ENCODE measurements at regions not wholly inside any gene's neighbourhood (a gene's known extent, or its start where the extent isn't known, plus 50 kb on each side); places are given as distances from the start of the nearest gene placed in this dataset.

GRCh38 chr12:23096321-23096720, 471.4 kb downstream of the ETNK1 start:
- H3K4me3 ChIP-seq (ENCODE audit: control extremely low read depth in 1 of 5, extremely low read depth in 1 of 5, insufficient read depth in 1 of 5, low read depth in 2 of 5, low read length in 4 of 5), result no peak overlapping the region
- POLR2A ChIA-PET, result no interaction called here
- Mint-ChIP-seq H3K27me3 (peaks cover 5% of the 10 kb centered on the region), H3K4me1 (no peaks in the 10 kb centered on the region), H3K9me3 (ENCODE audit: insufficient read depth) (no peaks in the 10 kb centered on the region), H3K4me3 (no peak overlapping the region), H3K27ac (no peak overlapping the region)
- no peaks in the 10 kb centered on the region for H3K4me1 ChIP-seq (ENCODE audit: control insufficient read depth in 2 of 2, insufficient read depth in 2 of 2, low read length in 2 of 2)
- H3K9ac ChIP-seq (ENCODE audit: low read length), result no peak overlapping the region
- no peaks in the 10 kb centered on the region for H3K79me2 ChIP-seq (ENCODE audit: control insufficient read depth, insufficient read depth, low read length)
- H3K27me3 ChIP-seq (replicated peaks in 1 of 4; ENCODE audit: control extremely low read depth in 1 of 4, control insufficient read depth in 3 of 4, insufficient read depth in 4 of 4, low read length in 3 of 4), result no peaks in the 10 kb centered on the region
- H4K20me1 ChIP-seq (ENCODE audit: control insufficient read depth, insufficient read depth, low read length, poor library complexity, severe bottlenecking), result no peaks in the 10 kb centered on the region
- H3K27ac ChIP-seq (ENCODE audit: low read length in 2 of 2), result no peak overlapping the region
- TF ChIP-seq EZH2 (IDR thresholded peaks at IDR 0.05; ENCODE audit: borderline replicate concordance, insufficient read depth, low read depth, low read length, poor library complexity, severe bottlenecking), result no peak
- TF ChIP-seq, protein P1, sequence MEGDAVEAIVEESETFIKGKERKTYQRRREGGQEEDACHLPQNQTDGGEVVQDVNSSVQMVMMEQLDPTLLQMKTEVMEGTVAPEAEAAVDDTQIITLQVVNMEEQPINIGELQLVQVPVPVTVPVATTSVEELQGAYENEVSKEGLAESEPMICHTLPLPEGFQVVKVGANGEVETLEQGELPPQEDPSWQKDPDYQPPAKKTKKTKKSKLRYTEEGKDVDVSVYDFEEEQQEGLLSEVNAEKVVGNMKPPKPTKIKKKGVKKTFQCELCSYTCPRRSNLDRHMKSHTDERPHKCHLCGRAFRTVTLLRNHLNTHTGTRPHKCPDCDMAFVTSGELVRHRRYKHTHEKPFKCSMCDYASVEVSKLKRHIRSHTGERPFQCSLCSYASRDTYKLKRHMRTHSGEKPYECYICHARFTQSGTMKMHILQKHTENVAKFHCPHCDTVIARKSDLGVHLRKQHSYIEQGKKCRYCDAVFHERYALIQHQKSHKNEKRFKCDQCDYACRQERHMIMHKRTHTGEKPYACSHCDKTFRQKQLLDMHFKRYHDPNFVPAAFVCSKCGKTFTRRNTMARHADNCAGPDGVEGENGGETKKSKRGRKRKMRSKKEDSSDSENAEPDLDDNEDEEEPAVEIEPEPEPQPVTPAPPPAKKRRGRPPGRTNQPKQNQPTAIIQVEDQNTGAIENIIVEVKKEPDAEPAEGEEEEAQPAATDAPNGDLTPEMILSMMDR (IDR thresholded peaks at IDR 0.05), result no peak
- no CpG with 5 or more reads among the region's 1 CpG for WGBS (ENCODE audit: insufficient coverage)
- H3K9me3 ChIP-seq (ENCODE audit: control extremely low read depth in 1 of 3, control insufficient read depth in 2 of 3, insufficient read depth in 1 of 3, low read length in 2 of 3), result no peaks in the 10 kb centered on the region
- no peak overlapping the region for H2AFZ ChIP-seq (ENCODE audit: insufficient read depth, low read depth, low read length, poor library complexity, severe bottlenecking)
- H3K36me3 ChIP-seq (replicated peaks in 1 of 2; ENCODE audit: control extremely low read depth in 1 of 2, control insufficient read depth in 1 of 2, extremely low read depth in 1 of 2, insufficient read depth in 2 of 2, low read length in 1 of 2), result no peaks in the 10 kb centered on the region
- intact Hi-C loops (cut with micrococcal nuclease), result no loop called here
- no peak overlapping the region for H3K4me2 ChIP-seq (replicated peaks; ENCODE audit: low read depth, low read length, poor library complexity, severe bottlenecking)
- DNase-seq (no peak), ATAC-seq (ENCODE audit: low read depth) (no peak)
- CTCF ChIA-PET, result no interaction called here

GRCh38 chr12:23098110-23098509, 473.1 kb downstream of the ETNK1 start:
- no peak overlapping the region for H2AFZ ChIP-seq (ENCODE audit: insufficient read depth, low read depth, low read length, poor library complexity, severe bottlenecking)
- ChIA-PET POLR2A (no interaction called here), CTCF (interaction anchor here (0.6 kb wide), 1 partner anchor 510 kb away, joined by 6 read pairs; no protein-coding TSS in a partner anchor)
- intact Hi-C loops (cut with micrococcal nuclease), result no loop called here
- no peaks in the 10 kb centered on the region for H4K20me1 ChIP-seq (ENCODE audit: control insufficient read depth, insufficient read depth, low read length, poor library complexity, severe bottlenecking)
- Mint-ChIP-seq H3K4me3 (no peak overlapping the region), H3K27ac (no peak overlapping the region), H3K4me1 (no peaks in the 10 kb centered on the region), H3K9me3 (ENCODE audit: insufficient read depth) (no peaks in the 10 kb centered on the region), H3K27me3 (peaks cover 5% of the 10 kb centered on the region)
- H3K9ac ChIP-seq (ENCODE audit: low read length), result no peak overlapping the region
- TF ChIP-seq EZH2 (IDR thresholded peaks at IDR 0.05; ENCODE audit: borderline replicate concordance, insufficient read depth, low read depth, low read length, poor library complexity, severe bottlenecking), result no peak
- TF ChIP-seq, protein P1 (IDR thresholded peaks at IDR 0.05), result no peak
- no peak for DNase-seq
- no peaks in the 10 kb centered on the region for H3K4me1 ChIP-seq (ENCODE audit: control insufficient read depth in 2 of 2, insufficient read depth in 2 of 2, low read length in 2 of 2)
- H3K9me3 ChIP-seq (ENCODE audit: control extremely low read depth in 1 of 3, control insufficient read depth in 2 of 3, insufficient read depth in 1 of 3, low read length in 2 of 3), result no peaks in the 10 kb centered on the region
- H3K36me3 ChIP-seq (replicated peaks in 1 of 2; ENCODE audit: control extremely low read depth in 1 of 2, control insufficient read depth in 1 of 2, extremely low read depth in 1 of 2, insufficient read depth in 2 of 2, low read length in 1 of 2), result no peaks in the 10 kb centered on the region
- H3K4me2 ChIP-seq (replicated peaks; ENCODE audit: low read depth, low read length, poor library complexity, severe bottlenecking), result no peak overlapping the region
- H3K27ac ChIP-seq (ENCODE audit: low read length in 2 of 2), result no peak overlapping the region
- ATAC-seq (ENCODE audit: low read depth), result no peak
- H3K79me2 ChIP-seq (ENCODE audit: control insufficient read depth, insufficient read depth, low read length), result no peaks in the 10 kb centered on the region
- no peaks in the 10 kb centered on the region for H3K27me3 ChIP-seq (replicated peaks in 1 of 4; ENCODE audit: control extremely low read depth in 1 of 4, control insufficient read depth in 3 of 4, insufficient read depth in 4 of 4, low read length in 3 of 4)
- H3K4me3 ChIP-seq (ENCODE audit: control extremely low read depth in 1 of 5, extremely low read depth in 1 of 5, insufficient read depth in 1 of 5, low read depth in 2 of 5, low read length in 4 of 5), result no peak overlapping the region
- WGBS (ENCODE audit: insufficient coverage), result 100% methylated on average over 1 of the region's 5 CpGs

Measured in B cell (primary cell).